HEK293 (cell line): ENCODE measurements at regions not wholly inside any gene's neighbourhood (a gene's known extent, or its start where the extent isn't known, plus 50 kb on each side); places are given as distances from the start of the nearest gene placed in this dataset.

Experiments used
- CTCF ChIA-PET: fragments of 350-600 bp; formaldehyde crosslinking; extraction: SDS; loops from one replicate; lab custom pipeline; 2021; ENCODE audit warnings: antibody characterized with exemption; lab: Yijun Ruan, JAX
- POLR2A ChIA-PET: fragments of 300-600 bp; formaldehyde crosslinking; extraction: SDS; loops from one replicate; lab custom pipeline; 2020; ENCODE audit warnings: antibody characterized with exemption, inconsistent platforms; lab: Yijun Ruan, JAX
- H3K27ac ChIP-seq: fragments of 200-500 bp; sonication (Bioruptor generic); 2 replicates; pipeline ENCODE4 v1.5.1; 2014; ENCODE audit warnings: low read depth, low read length, control low read depth, inconsistent platforms; ENCODE audit errors: extremely low read depth
- H3K36me3 ChIP-seq, 2 experiments: fragments of 200-500 bp in 1 of 2; sonication (Bioruptor generic) in 1 of 2; 1 replicate in 1 of 2; 2 replicates in 1 of 2; pipeline ENCODE4 v1.5.1; 2014 to 2017; ENCODE audit warnings: inconsistent platforms in 2 of 2, low read length in 2 of 2; ENCODE audit not compliant: control insufficient read depth in 2 of 2, insufficient read depth in 1 of 2
- H3K4me1 ChIP-seq: fragments of 200-500 bp; sonication (Bioruptor generic); 2 replicates; pipeline ENCODE4 v1.5.1; 2014; ENCODE audit warnings: mild to moderate bottlenecking, low read length, inconsistent platforms; ENCODE audit not compliant: control insufficient read depth, insufficient read depth
- H3K4me3 ChIP-seq: 2 replicates; pipeline ENCODE4 v1.5.1; 2011; ENCODE audit warnings: low read depth, mild to moderate bottlenecking, control low read depth, low read length, moderate library complexity
- H3K9me3 ChIP-seq: fragments of 200-500 bp; sonication (Bioruptor generic); 2 replicates; pipeline ENCODE4 v1.5.1; 2014; ENCODE audit warnings: low read depth, low read length, inconsistent platforms; ENCODE audit not compliant: control insufficient read depth, insufficient read depth
- EGR2 ChIP-seq: fragments of 450-650 bp; formaldehyde crosslinking; IDR thresholded peaks from 2 replicates; pipeline ENCODE4 v1.5.1; 2016; ENCODE audit warnings: low read depth, missing biosample characterization, missing genetic modification characterization
- GLI2 ChIP-seq: fragments of 450-650 bp; formaldehyde crosslinking; IDR thresholded peaks from 2 replicates; pipeline ENCODE4; 2017; ENCODE audit warnings: missing biosample characterization, missing genetic modification characterization, low read depth, borderline replicate concordance
- GLI4 ChIP-seq: fragments of 450-650 bp; formaldehyde crosslinking; IDR thresholded peaks from 2 replicates; pipeline ENCODE4 v1.5.1; 2016; ENCODE audit warnings: missing biosample characterization, missing genetic modification characterization
- GLIS2 ChIP-seq: fragments of 450-650 bp; formaldehyde crosslinking; IDR thresholded peaks from 2 replicates; pipeline ENCODE4 v1.5.1; 2016; ENCODE audit warnings: missing biosample characterization, missing genetic modification characterization
- HOXA7 ChIP-seq: sonication (generic); formaldehyde crosslinking; IDR thresholded peaks from 2 replicates; pipeline ENCODE4 v1.8.1; 2022; ENCODE audit warnings: missing genetic modification reagents, borderline replicate concordance
- KLF17 ChIP-seq: fragments of 450-650 bp; formaldehyde crosslinking; IDR thresholded peaks from 2 replicates; pipeline ENCODE4 v1.5.1; 2016; ENCODE audit warnings: missing biosample characterization, missing genetic modification characterization
- PATZ1 ChIP-seq: fragments of 450-650 bp; formaldehyde crosslinking; IDR thresholded peaks from 2 replicates; pipeline ENCODE4 v1.5.1; 2016; ENCODE audit warnings: missing biosample characterization, missing genetic modification characterization
- SALL2 ChIP-seq: fragments of 450-650 bp; formaldehyde crosslinking; IDR thresholded peaks from 2 replicates; pipeline ENCODE4 v1.5.0; 2017; ENCODE audit warnings: missing biosample characterization, mild to moderate bottlenecking, missing genetic modification characterization, borderline replicate concordance
- SCRT1 ChIP-seq: fragments of 450-650 bp; formaldehyde crosslinking; IDR thresholded peaks from 2 replicates; pipeline ENCODE4 v1.5.1; 2016; ENCODE audit warnings: missing biosample characterization, missing genetic modification characterization, borderline replicate concordance
- SCRT2 ChIP-seq: fragments of 450-650 bp; formaldehyde crosslinking; IDR thresholded peaks from 2 replicates; pipeline ENCODE4 v1.5.1; 2016; ENCODE audit warnings: missing biosample characterization, missing genetic modification characterization
- SP3 ChIP-seq: fragments of 450-650 bp; formaldehyde crosslinking; IDR thresholded peaks from 2 replicates; pipeline ENCODE4 v1.5.1; 2016; ENCODE audit warnings: missing biosample characterization, missing genetic modification characterization
- ZBTB8A ChIP-seq: fragments of 450-650 bp; formaldehyde crosslinking; IDR thresholded peaks from 2 replicates; pipeline ENCODE4 v1.5.1; 2016; ENCODE audit warnings: missing biosample characterization, missing genetic modification characterization
- ZNF133 ChIP-seq: fragments of 450-650 bp; formaldehyde crosslinking; IDR thresholded peaks from 2 replicates; pipeline ENCODE4 v1.5.1; 2016; ENCODE audit warnings: missing biosample characterization, missing genetic modification characterization
- ZNF248 ChIP-seq: fragments of 450-650 bp; formaldehyde crosslinking; IDR thresholded peaks from 2 replicates; pipeline ENCODE4 v1.5.1; 2017; ENCODE audit warnings: missing biosample characterization, missing genetic modification characterization
- ZNF280D ChIP-seq: fragments of 450-650 bp; formaldehyde crosslinking; IDR thresholded peaks from 2 replicates; pipeline ENCODE4 v1.5.1; 2016; ENCODE audit warnings: missing biosample characterization, missing genetic modification characterization
- ZNF292 ChIP-seq: fragments of 450-650 bp; formaldehyde crosslinking; IDR thresholded peaks from 2 replicates; pipeline ENCODE4 v1.5.1; 2016; ENCODE audit warnings: low read depth, missing biosample characterization, missing genetic modification characterization, borderline replicate concordance
- ZNF501 ChIP-seq: fragments of 450-650 bp; formaldehyde crosslinking; IDR thresholded peaks from 2 replicates; pipeline ENCODE4 v1.5.1; 2016; ENCODE audit warnings: missing biosample characterization, missing genetic modification characterization
- ZNF529 ChIP-seq: fragments of 450-650 bp; formaldehyde crosslinking; IDR thresholded peaks from 2 replicates; pipeline ENCODE4 v1.5.1; 2017; ENCODE audit warnings: missing genetic modification characterization, missing biosample characterization; ENCODE audit not compliant: insufficient replicate concordance
- ZNF658 ChIP-seq: fragments of 450-650 bp; formaldehyde crosslinking; IDR thresholded peaks from 2 replicates; pipeline ENCODE4; 2016; ENCODE audit warnings: missing biosample characterization, missing genetic modification characterization
- ZNF677 ChIP-seq: fragments of 450-650 bp; IDR thresholded peaks from 2 replicates; pipeline ENCODE4 v1.5.0; 2018; ENCODE audit warnings: missing biosample characterization, mild to moderate bottlenecking, missing genetic modification characterization, moderate library complexity
- TF ChIP-seq, protein P1 (sequence below): fragments of 450-650 bp; formaldehyde crosslinking; IDR thresholded peaks from 2 replicates; pipeline ENCODE4 v1.5.1; 2017; ENCODE audit warnings: missing biosample characterization, missing genetic modification characterization

DNA sequence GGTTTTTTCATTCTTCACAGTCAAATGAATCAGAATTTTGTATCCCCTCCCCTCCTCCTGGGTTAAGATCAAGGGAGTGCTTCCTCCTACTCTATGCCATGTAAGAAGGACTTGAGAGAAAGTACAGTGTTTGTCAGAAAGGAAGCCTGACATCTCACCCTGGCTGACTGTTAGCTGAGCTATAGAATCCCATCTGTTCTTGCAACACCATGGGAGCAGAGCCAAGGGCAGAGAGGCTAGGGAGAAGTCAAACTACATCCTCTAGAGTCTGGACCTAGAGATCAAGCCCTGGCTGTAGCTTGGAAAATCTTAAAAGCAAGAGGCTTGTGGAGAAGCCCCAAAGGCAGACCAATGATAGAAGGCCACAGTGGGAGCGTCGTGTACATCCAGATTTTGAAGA, 145.9 kb downstream of the OLFM4 start:
- no peaks in the 10 kb centered on the region for H3K36me3 ChIP-seq
- ChIA-PET POLR2A (no interaction called here), CTCF (interaction anchor here (0.6 kb wide), 1 partner anchor 25 kb away, joined by 3 read pairs; no protein-coding TSS in a partner anchor)

DNA sequence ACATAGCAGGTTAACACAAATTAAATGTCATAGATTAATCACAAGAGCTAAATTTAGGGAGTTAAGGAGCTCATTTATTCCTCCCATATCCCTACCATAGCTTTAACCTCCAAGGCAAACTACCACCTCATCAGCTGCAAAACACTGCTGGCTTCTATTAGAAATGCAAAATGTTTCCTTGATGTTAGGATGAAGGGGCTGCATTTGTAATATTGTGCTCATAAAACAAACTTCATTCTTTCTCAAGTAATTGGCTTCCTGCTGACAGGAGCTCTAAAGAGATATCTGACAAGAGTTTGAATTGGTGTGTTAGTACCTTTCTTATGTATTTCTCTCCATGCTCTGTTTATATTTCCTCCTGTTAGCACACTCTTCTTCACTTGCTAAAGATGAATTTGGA, 152.1 kb downstream of the OLFM4 start:
- Histone ChIP-seq H3K36me3 (no peaks in the 10 kb centered on the region), H3K9me3 (no peaks in the 10 kb centered on the region), H3K27ac (no peak overlapping the region), H3K4me3 (no peak overlapping the region), H3K4me1 (no peaks in the 10 kb centered on the region)
- POLR2A ChIA-PET, result no interaction called here
- CTCF ChIA-PET, result no interaction called here
- no peak for TF ChIP-seq ZNF248 (tag by site-specific recombination)
- no peak for TF ChIP-seq GLI2 (tag by site-specific recombination)
- no peak for TF ChIP-seq ZNF280D (tag by site-specific recombination)
- TF ChIP-seq ZNF658, result no peak
- no peak for TF ChIP-seq GLIS2
- no peak for TF ChIP-seq ZNF292 (tag by site-specific recombination)
- no peak for TF ChIP-seq SALL2 (tag by site-specific recombination)
- TF ChIP-seq ZNF677, result no peak
- no peak for TF ChIP-seq GLI4 (tag by site-specific recombination)
- no peak for TF ChIP-seq ZNF133 (tag by site-specific recombination)

More for the DNA sequence above, 145.9 kb downstream of the OLFM4 start:
- H3K9me3 ChIP-seq, result no peaks in the 10 kb centered on the region
- H3K4me3 ChIP-seq, result no peak overlapping the region
- H3K4me1 ChIP-seq, result no peaks in the 10 kb centered on the region
- TF ChIP-seq ZNF501, result no peak
- TF ChIP-seq PATZ1, result no peak
- TF ChIP-seq KLF17, result no peak
- no peak for TF ChIP-seq HOXA7
- no peak for TF ChIP-seq SCRT2
- TF ChIP-seq EGR2 (tag by site-specific recombination), result no peak
- no peak for TF ChIP-seq SCRT1 (tag by site-specific recombination)
- TF ChIP-seq SP3 (tag by site-specific recombination), result no peak
- TF ChIP-seq ZNF280D (tag by site-specific recombination), result no peak
- TF ChIP-seq ZNF529 (tag by site-specific recombination), result no peak
- TF ChIP-seq, protein P1, sequence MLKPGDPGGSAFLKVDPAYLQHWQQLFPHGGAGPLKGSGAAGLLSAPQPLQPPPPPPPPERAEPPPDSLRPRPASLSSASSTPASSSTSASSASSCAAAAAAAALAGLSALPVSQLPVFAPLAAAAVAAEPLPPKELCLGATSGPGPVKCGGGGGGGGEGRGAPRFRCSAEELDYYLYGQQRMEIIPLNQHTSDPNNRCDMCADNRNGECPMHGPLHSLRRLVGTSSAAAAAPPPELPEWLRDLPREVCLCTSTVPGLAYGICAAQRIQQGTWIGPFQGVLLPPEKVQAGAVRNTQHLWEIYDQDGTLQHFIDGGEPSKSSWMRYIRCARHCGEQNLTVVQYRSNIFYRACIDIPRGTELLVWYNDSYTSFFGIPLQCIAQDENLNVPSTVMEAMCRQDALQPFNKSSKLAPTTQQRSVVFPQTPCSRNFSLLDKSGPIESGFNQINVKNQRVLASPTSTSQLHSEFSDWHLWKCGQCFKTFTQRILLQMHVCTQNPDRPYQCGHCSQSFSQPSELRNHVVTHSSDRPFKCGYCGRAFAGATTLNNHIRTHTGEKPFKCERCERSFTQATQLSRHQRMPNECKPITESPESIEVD (tag by site-specific recombination), result no peak
- TF ChIP-seq ZBTB8A (tag by site-specific recombination), result no peak
- H3K27ac ChIP-seq, result no peak overlapping the region
